Activated CD8-positive, alpha-beta T cell treated with anti-CD3 and anti-CD28 coated beads for 36 hours (primary cell): ENCODE measurements at regions not wholly inside any gene's neighbourhood (a gene's known extent, or its start where the extent isn't known, plus 50 kb on each side); places are given as distances from the start of the nearest gene placed in this dataset.

Experiments
- ATAC-seq: fragments of 200-7000 bp; cut with Tn5 transposase; one replicate; pipeline ENCODE4 v1.10.0; 2021; ENCODE audit warnings: mild to moderate bottlenecking, moderate library complexity
- CTCF ChIA-PET: fragments of 350-600 bp; sonication (Branson Sonifier 250); formaldehyde crosslinking; loops from one replicate; lab custom pipeline; 2021; ENCODE audit warnings: antibody characterized with exemption; lab: Charles Lee
- POLR2A ChIA-PET: fragments of 350-600 bp; sonication (Branson Sonifier 250); formaldehyde crosslinking; loops from one replicate; lab custom pipeline; 2021; ENCODE audit warnings: antibody characterized with exemption; lab: Charles Lee
- DNase-seq: peaks from one replicate; pipeline ENCODE4 v3.0.0-alpha.2; 2020
- H3K27ac Mint-ChIP-seq: one replicate; pipeline ENCODE4 v1.8.0; 2021; ENCODE audit warnings: mild to moderate bottlenecking, mixed read lengths
- H3K27me3 Mint-ChIP-seq: one replicate; pipeline ENCODE4 v1.8.0; 2021; ENCODE audit warnings: mixed read lengths
- H3K36me3 Mint-ChIP-seq: one replicate; pipeline ENCODE4 v1.8.0; 2021; ENCODE audit warnings: low read depth, mixed read lengths
- H3K4me1 Mint-ChIP-seq: one replicate; pipeline ENCODE4 v1.8.0; 2021; ENCODE audit warnings: low read depth, mixed read lengths
- H3K4me3 Mint-ChIP-seq: one replicate; pipeline ENCODE4 v1.8.0; 2021; ENCODE audit warnings: mild to moderate bottlenecking, moderate library complexity, mixed read lengths
- H3K9me3 Mint-ChIP-seq: one replicate; pipeline ENCODE4 v1.8.0; 2021; ENCODE audit warnings: mixed read lengths
- intact Hi-C: fragments of 100-400 bp; cut with micrococcal nuclease; formaldehyde crosslinking; loops from one replicate; pipeline ENCODE4 v1.10.0; 2022
- TF ChIP-seq, protein P1 (sequence below): fragments of 200-600 bp; IDR thresholded peaks from one replicate; pipeline ENCODE4 v1.8.0; 2022; ENCODE audit warnings: antibody characterized with exemption, mild to moderate bottlenecking

DNA sequence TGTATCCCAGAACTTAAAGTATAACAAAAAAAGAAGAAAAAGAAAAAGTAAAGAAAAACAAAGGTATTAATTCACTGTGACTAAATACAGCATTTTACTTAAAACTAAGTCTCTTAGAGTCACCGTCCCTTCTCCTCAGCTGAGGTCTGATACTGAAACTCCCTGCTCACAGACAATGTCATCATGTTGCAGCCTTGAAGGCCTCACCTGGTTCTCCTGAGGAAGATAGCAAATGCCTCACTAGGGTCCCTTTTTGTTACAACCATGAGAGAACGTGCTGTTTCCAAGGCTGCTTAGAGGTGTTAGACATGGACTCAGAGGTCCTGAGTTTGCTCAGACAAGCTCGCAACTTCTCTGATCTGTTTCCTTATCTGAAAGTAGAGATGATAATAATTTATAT, 357.2 kb downstream of the MTRR start:
- intact Hi-C loops: no loop called here
- Mint-ChIP-seq H3K4me1 (no peaks in the 10 kb centered on the region), H3K4me3 (no peak overlapping the region), H3K36me3 (no peaks in the 10 kb centered on the region), H3K27ac (no peak overlapping the region), H3K27me3 (no peaks in the 10 kb centered on the region), H3K9me3 (peaks cover 10% of the 10 kb centered on the region)
- ATAC-seq (no peak), DNase-seq (no peak)
- ChIA-PET POLR2A (no interaction called here), CTCF (no interaction called here)
- TF ChIP-seq, protein P1, sequence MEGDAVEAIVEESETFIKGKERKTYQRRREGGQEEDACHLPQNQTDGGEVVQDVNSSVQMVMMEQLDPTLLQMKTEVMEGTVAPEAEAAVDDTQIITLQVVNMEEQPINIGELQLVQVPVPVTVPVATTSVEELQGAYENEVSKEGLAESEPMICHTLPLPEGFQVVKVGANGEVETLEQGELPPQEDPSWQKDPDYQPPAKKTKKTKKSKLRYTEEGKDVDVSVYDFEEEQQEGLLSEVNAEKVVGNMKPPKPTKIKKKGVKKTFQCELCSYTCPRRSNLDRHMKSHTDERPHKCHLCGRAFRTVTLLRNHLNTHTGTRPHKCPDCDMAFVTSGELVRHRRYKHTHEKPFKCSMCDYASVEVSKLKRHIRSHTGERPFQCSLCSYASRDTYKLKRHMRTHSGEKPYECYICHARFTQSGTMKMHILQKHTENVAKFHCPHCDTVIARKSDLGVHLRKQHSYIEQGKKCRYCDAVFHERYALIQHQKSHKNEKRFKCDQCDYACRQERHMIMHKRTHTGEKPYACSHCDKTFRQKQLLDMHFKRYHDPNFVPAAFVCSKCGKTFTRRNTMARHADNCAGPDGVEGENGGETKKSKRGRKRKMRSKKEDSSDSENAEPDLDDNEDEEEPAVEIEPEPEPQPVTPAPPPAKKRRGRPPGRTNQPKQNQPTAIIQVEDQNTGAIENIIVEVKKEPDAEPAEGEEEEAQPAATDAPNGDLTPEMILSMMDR: no peak

DNA sequence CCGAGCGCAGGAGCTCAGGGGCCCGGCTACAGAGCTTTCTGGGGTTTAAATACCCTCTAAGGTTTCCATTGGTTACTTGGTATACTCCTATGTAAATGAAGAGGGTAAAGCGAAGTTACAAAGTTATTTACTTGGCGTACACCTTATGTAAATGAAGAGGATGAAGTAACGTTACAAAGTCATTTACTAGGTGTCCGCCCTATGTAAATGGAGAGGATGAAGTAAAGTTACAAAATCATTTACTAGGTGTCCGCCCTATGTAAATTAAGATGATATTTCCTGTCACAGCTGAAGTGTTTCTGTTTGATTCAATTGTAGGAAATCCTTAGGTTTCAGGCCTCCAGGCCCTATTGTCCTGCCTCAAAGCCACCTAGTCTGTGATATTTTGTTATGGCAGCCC, 358.2 kb downstream of the MTRR start:
- Mint-ChIP-seq H3K36me3 (no peaks in the 10 kb centered on the region), H3K9me3 (peaks cover 10% of the 10 kb centered on the region), H3K27me3 (no peaks in the 10 kb centered on the region), H3K4me3 (no peak overlapping the region), H3K4me1 (no peaks in the 10 kb centered on the region), H3K27ac (no peak overlapping the region)
- CTCF ChIA-PET: no interaction called here
- no peak for DNase-seq
- POLR2A ChIA-PET: no interaction called here
- intact Hi-C loops: no loop called here
- ATAC-seq: no peak
- TF ChIP-seq, protein P1: no peak

DNA sequence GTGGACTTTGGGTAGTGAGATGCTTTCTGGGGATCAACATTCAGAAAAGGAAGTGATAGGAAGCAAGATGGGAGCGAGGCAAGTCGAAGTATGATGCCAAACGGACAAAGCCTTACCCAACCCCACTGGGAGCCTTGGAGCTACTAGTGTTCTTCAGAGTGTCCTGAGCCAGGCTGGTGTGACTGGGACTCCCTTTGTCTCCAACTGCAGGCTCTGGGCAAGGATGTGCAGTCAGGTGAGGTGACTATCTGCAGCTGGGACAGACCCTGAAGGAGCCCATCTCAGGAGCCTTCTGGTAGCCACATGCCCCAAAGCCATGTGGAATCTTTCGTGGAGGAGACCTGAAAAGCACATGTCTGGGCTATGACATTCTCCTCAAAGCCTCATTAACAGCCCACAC, 360.6 kb downstream of the MTRR start:
- H3K9me3 Mint-ChIP-seq: peaks cover 6% of the 10 kb centered on the region
- H3K4me1 Mint-ChIP-seq: no peaks in the 10 kb centered on the region
- POLR2A ChIA-PET: no interaction called here
- H3K4me3 Mint-ChIP-seq: no peak overlapping the region
- TF ChIP-seq, protein P1: no peak
- H3K27me3 Mint-ChIP-seq: no peaks in the 10 kb centered on the region
- ATAC-seq (no peak), DNase-seq (no peak)
- intact Hi-C loops: no loop called here
- H3K27ac Mint-ChIP-seq: no peak overlapping the region
- H3K36me3 Mint-ChIP-seq: no peaks in the 10 kb centered on the region
- CTCF ChIA-PET: no interaction called here

DNA sequence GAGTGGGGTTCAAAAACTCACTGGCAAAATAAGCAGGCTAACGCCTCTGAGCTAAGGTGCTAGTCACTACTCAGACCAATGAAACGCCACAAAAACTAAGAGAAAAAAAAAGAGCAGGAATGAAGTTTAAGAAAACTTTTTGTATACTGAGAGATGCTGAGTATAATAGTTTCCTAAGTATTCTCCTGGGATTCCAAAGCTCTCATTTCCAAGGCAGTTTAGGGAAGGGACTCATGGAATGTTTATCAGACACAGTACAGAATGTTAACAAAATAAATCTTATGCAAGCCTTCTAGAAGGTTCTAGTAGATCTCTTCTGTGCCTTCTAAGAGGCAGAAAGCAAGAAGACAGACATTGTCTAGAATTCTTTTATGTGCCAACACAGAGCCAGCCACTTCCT, 361.9 kb downstream of the MTRR start:
- H3K27me3 Mint-ChIP-seq: no peaks in the 10 kb centered on the region
- no peaks in the 10 kb centered on the region for H3K36me3 Mint-ChIP-seq
- POLR2A ChIA-PET: no interaction called here
- no peak for ATAC-seq
- H3K4me3 Mint-ChIP-seq: no peak overlapping the region
- no peaks in the 10 kb centered on the region for H3K9me3 Mint-ChIP-seq
- TF ChIP-seq, protein P1: no peak
- CTCF ChIA-PET: no interaction called here
- H3K4me1 Mint-ChIP-seq: no peaks in the 10 kb centered on the region
- H3K27ac Mint-ChIP-seq: no peak overlapping the region
- no peak for DNase-seq
- intact Hi-C loops: no loop called here

DNA sequence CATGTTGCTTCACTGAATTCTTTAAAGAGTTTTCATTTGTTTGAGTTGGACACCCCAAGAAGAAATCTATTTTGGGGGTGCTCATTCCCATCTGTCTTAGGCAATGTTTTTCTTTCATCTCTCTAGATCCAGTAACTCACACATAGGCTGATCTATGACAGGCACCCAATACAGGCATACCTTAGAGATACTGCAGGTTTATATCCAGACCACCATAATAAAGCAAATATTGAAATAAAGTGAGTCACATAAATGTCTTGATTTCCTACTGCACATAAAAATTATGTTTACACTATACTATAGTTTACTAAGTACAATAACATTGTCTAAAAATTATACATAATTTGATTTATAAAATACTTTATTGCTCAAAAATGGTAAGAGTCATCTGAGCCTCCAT, 364.5 kb downstream of the MTRR start:
- H3K4me3 Mint-ChIP-seq: no peak overlapping the region
- ATAC-seq (no peak), DNase-seq (no peak)
- H3K4me1 Mint-ChIP-seq: no peaks in the 10 kb centered on the region
- POLR2A ChIA-PET: no interaction called here
- CTCF ChIA-PET: no interaction called here
- TF ChIP-seq, protein P1: no peak
- H3K9me3 Mint-ChIP-seq: peaks cover 3% of the 10 kb centered on the region
- H3K36me3 Mint-ChIP-seq: no peaks in the 10 kb centered on the region
- no peaks in the 10 kb centered on the region for H3K27me3 Mint-ChIP-seq
- intact Hi-C loops: no loop called here
- no peak overlapping the region for H3K27ac Mint-ChIP-seq
